Body of pancreas (tissue), 4 donors: ENCODE measurements at regions not wholly inside any gene's neighbourhood (a gene's known extent, or its start where the extent isn't known, plus 50 kb on each side); places are given as distances from the start of the nearest gene placed in this dataset.

Experiments used
- POLR2A ChIP-seq, 3 donors: fragments of 450-650 bp; IDR thresholded peaks; one replicate each; pipeline ENCODE4 v1.6.1; 2016; ENCODE audit warnings: antibody characterized with exemption in 3 of 3, mild to moderate bottlenecking in 2 of 3
- TF ChIP-seq, protein P1 (sequence below), 7 experiments: fragments of 450-650 bp in 4 of 7; fragments of 200-600 bp in 3 of 7; sonication (generic) in 3 of 7; IDR thresholded peaks; one replicate each; pipeline ENCODE4 v1.5.1; 2016 to 2019; ENCODE audit warnings: antibody characterized with exemption in 7 of 7

DNA sequence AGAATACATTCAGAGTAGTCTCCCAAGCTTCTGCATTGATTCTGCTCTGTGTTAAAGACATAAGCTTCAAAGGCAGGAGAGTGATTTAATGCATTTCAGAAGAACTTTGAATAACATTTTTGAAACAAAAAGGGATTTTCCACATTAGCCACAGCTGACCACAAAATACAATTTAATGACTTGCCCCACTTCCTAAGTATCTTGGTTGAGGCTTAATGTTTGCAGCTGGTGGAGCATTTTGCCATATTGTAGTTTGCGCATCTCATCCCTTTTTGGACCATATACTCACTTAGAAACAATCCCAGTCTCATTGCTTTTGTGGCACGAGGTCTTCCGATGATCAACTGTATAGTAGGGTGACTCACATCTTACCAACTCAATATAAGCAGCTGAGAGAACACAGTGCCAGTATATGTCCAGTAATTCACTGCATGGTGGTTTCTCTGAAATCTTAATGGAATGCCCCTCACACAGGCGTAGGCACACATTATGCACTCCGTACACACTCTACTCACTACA, 455.8 kb upstream of the PTGER4 start:
- TF ChIP-seq, protein P1, sequence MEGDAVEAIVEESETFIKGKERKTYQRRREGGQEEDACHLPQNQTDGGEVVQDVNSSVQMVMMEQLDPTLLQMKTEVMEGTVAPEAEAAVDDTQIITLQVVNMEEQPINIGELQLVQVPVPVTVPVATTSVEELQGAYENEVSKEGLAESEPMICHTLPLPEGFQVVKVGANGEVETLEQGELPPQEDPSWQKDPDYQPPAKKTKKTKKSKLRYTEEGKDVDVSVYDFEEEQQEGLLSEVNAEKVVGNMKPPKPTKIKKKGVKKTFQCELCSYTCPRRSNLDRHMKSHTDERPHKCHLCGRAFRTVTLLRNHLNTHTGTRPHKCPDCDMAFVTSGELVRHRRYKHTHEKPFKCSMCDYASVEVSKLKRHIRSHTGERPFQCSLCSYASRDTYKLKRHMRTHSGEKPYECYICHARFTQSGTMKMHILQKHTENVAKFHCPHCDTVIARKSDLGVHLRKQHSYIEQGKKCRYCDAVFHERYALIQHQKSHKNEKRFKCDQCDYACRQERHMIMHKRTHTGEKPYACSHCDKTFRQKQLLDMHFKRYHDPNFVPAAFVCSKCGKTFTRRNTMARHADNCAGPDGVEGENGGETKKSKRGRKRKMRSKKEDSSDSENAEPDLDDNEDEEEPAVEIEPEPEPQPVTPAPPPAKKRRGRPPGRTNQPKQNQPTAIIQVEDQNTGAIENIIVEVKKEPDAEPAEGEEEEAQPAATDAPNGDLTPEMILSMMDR (IDR thresholded peaks at IDR 0.05) = no peak
- no peak for TF ChIP-seq POLR2A (IDR thresholded peaks at IDR 0.05)
